ENCODE measurements at regions not wholly inside any gene's neighbourhood (a gene's known extent, or its start where the extent isn't known, plus 50 kb on each side); places are given as distances from the start of the nearest gene placed in this dataset.
"Not testable (repeated sequence)": the region's sequence is repeated elsewhere in the genome, so short reads cannot be mapped to it uniquely, and the experiment has no call there.

GRCh38 chr5:93224624-93225023 is 356.4 kb downstream of the NR2F1-AS1 start:
- no peak for DNase-seq

DNA sequence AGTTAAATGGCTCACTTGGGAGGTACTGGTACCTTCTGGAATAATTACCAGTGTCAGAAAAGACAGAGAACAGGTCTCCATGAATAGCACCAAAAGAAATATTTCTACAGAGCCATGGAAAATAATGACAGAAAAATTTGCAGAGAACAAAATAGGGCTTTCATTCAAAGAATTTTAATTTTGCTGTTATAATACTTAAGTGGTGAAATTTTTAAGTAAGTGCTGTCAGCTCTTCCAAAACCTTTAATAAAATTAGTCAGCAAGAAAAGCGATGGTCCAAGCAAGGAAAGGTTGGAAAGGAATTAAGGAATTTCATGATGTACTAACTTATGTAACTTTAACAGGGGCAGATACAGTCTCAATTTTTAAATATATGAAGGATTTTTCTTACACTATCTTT is 359.2 kb downstream of the NR2F1-AS1 start:
- no peak for DNase-seq

- DNase-seq: no peak
These were observed 360.6 kb downstream of the NR2F1-AS1 start for GRCh38 chr5:93220431-93220830.

DNA sequence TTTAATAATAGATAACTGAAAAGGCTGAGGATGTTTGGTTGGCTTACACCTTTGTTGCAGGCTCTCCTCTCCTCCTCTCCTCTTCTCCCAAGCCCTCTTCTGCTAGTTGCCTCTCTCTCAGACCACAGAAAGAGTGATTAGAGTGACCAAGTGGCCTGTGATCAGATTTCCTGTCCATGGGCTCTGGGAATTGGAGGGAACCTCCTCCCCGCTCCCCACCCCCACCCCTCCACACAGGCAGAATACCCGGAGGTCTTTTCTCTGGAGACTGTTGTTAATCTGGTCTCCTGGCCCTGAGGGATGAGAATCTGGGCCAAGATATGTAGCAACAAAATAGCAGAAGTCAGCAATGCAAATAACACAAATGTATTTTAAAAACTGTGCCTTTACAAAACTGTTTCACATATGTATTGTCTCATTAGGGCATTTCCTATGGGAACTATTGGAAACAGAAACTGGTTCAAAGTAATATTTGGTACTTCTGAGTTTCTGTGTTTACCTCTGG is 361.3 kb downstream of the NR2F1-AS1 start:
- no peak for DNase-seq

GRCh38 chr5:93213111-93213794 is 367.8 kb downstream of the NR2F1-AS1 start:
- not testable (repeated sequence) for DNase-seq

DNA sequence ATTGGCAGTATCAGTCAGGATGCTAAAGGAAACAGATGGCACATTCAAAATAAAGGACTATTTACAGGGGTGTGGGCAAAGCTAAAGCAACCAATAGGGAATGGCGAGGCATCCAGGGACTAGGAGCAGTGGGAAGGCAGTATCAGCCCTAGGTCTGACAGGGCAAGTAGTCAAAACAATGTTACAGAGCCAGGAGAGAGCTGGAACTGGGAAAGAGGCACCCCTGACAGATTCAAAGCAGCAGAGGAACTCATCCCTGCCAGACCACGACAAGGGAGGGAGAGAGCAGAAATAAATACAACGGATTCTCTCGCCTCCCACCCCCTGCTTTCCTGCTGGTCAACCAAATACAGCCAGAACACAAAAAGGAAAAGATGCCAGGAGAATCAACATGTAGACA is 371.5 kb downstream of the NR2F1-AS1 start:
- no peak for DNase-seq

DNA sequence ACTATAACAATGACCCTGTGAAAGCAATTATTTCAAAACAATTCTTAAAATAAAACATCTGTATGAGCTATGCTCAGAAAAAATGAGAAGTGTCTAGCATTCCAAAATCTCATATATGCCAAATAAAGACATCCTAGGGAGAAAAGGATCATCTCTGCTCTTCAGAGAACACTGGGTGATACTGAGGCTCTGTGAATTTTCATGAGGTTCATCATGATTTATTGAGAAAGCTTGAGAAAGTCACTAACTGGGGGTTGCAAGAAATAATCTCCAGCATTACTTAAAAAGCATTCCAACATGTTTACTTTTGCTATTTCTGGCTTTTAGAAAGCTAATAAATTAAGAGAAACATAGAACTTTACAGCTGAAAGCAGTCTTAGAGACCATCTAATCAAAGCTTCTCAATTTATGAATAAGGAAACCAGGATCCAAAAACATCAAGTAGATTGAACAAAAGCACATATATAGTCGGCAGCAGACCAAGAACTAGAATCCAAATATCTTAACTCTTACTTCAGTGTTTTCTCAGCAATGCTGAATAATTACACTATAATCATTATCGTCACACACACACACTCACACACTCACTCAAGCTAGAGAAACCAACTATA is 372.8 kb downstream of the NR2F1-AS1 start:
- DNase-seq: no peak

DNA sequence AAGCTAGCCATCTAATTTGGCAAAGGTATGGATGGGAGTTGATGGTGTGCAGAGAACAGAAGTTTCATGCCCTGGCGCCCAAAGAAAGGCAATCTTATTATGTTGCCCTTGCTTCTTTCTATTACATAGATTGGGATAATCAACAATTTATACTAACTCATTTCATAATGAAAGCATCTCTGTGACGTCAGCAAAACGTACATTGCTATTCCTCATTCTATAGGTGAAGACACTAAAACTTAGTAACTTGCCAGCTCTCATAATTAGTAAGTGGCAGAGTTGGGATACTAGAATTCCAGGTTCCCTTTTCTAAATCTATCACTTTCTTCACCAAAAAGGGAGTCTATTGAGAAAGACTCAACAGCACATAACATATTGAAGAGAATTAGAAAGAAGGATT is 374.8 kb downstream of the NR2F1-AS1 start:
- no peak for DNase-seq

GRCh38 chr5:93201061-93201460 is 380.0 kb downstream of the NR2F1-AS1 start:
- no peak for DNase-seq

DNA sequence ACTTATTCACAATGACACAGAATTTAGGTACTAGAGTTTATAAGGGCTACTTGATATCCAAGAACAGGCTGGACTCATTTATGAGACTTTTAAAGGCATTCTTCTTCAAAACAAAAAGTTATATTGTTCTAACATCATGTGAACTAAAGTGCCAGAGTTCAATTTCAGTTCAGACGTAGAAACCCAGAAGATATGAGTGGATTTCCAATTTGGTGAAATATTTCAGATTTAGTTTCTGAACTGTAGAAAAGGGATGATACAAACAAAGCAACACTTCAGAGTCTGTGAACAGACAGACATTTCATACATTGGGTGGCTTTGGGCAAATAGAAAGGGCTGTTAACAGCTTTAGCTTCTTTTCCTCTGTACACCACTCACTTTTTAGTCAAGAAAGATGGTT is 384.0 kb downstream of the NR2F1-AS1 start:
- DNase-seq: no peak

DNA sequence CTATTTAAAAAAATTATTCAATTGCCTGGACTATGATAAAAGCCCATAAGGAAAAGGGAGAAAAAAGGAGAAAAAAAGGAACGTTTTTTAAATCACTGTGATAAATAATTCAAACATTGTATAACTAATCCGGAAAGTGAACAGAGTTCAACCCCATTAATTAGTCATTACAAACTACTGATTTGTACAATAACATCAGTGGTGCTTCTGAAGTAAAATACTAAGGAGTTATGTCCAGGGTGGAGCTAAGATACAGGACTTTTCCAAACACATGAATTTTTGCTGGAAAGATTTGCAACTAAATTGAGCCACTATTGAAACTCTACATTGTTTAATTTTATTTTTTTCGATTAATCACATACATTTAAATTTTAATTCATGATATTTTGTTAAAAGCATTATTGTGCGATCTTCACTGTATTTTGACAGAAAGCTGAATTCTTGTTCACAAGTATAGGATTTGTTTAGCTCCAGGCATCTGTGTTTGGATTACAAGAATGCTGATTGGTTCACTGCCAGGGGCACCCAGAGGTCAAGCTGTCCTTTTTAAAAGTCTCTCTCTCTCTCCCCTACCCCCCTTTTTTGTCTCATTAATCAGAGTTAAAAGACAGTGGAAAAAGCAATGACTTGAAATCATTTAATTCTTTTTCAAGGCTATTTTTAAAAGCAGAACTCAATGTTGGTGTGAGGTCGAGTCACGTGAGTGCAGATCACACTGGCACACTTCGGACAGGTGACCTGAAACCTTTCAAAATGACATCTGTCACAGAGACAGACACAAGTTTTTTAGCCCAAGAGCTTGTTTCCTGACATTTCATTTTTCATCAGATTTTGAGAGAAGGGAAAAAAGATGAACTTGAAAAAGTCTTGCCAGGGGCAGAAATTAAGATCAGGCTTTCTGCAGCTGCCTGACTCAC is 387.3 kb downstream of the NR2F1-AS1 start:
- DNase-seq: no peak

DNA sequence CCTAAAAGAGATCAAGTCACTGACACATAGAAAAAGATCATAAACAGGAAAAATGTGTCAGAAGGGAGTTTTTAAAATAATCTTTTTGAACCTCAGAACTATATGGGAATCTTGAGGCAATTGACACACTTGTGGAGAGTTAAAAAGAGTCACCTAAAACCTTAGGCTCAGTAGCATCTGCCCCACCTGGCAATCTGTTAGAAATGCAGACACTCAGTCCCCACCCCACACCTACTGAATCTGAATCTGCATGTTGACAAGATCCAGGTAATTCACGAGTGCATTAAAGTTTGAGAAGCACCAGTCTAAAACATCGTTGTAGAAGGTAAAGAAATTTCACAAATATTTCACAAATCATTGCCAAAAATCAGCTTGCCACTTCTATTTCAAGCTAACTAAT is 388.3 kb downstream of the NR2F1-AS1 start:
- no peak for DNase-seq

DNA sequence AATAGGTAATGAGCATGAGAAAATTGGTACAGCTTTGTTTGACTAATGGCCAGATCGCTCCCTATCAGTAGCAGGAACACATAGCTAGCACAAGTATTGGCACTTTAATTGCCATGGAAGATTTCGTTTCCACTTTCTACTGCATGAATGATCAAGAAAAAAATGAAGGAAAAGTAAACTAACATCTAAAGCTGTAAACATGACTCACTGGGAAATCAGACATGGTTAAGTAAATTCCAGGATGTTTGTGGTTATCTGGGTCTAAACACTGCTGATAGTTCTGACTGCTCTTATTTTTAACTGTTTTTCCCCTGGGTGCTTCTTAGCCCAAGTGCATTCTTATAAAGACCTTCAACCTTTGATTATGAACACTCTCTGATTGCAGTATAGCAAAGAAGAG is 388.9 kb downstream of the NR2F1-AS1 start:
- no peak for DNase-seq

- DNase-seq: peak in 1 of 56 donors; percentile 8
These were observed 389.8 kb downstream of the NR2F1-AS1 start for GRCh38 chr5:93191035-93191817.

DNA sequence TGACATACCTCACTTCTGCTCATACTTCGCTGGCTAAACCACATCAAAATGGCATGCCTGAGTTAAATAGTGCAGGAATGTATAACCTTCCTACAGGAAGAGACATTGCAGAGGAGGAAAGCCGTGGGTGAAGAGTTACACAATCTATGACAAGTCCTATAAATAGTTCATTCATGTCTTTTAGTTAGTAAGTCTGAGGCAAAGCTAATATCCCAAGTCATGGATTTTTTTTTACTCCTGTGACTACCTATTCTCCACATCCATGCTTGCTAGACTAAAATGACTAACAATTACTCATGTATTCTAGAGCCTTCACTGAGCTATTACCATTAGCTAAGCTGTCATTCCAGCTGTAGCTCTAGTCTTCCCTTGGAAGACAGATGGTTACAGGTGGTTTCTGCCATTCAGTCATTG is 391.3 kb downstream of the NR2F1-AS1 start:
- DNase-seq: no peak

- DNase-seq: no peak
These were observed 392.0 kb downstream of the NR2F1-AS1 start for GRCh38 chr5:93188876-93189485.

- no peak for DNase-seq
These were observed 394.8 kb downstream of the NR2F1-AS1 start for GRCh38 chr5:93186076-93186682.

- no peak for DNase-seq
These were observed 397.0 kb downstream of the NR2F1-AS1 start for GRCh38 chr5:93184041-93184440.

GRCh38 chr5:93179466-93179865 is 401.6 kb downstream of the NR2F1-AS1 start:
- DNase-seq: no peak

- DNase-seq: no peak
These were observed 406.1 kb downstream of the NR2F1-AS1 start for GRCh38 chr5:93174930-93175329.

Data from amygdala (tissue), 56 donors.